ENCODE measurements at regions not wholly inside any gene's neighbourhood (a gene's known extent, or its start where the extent isn't known, plus 50 kb on each side); places are given as distances from the start of the nearest gene placed in this dataset.

GRCh38 chrX:96006281-96006680, 678.4 kb upstream of the DIAPH2 start (continued):
- TF ChIP-seq E2F2 (CRISPR knock-in tag; IDR thresholded peaks at IDR 0.05; ENCODE audit: borderline replicate concordance): no peak
- no peak for TF ChIP-seq CBX5 (CRISPR knock-in tag; IDR thresholded peaks at IDR 0.05; ENCODE audit: borderline replicate concordance)
- TF ChIP-seq PBX3 (CRISPR knock-in tag; IDR thresholded peaks at IDR 0.05; ENCODE audit: borderline replicate concordance): no peak

- WGBS (ENCODE audit: low lambda C conversion rate): 0% methylated on average over 1 of the region's 2 CpGs
- in situ Hi-C loops (cut with HindIII; ENCODE audit: extremely low pct_ligation_motif_present, low pct_unique_long_range_greater_than_20kb): no loop called here
- no peak for FAIRE-seq
- H3K36me3 ChIP-seq (replicated peaks in 1 of 2; ENCODE audit: control insufficient read depth in 1 of 2, insufficient read depth in 2 of 2, low read length in 2 of 2): no peaks in the 10 kb centered on the region
- intact Hi-C loops (cut with micrococcal nuclease; ENCODE audit: unreplicated experiment): no loop called here
- no peak overlapping the region for H3K27ac ChIP-seq (ENCODE audit: extremely low read length, insufficient read depth, low read length)
- no peaks in the 10 kb centered on the region for H3K79me2 ChIP-seq (ENCODE audit: insufficient read depth, low read length)
- TF ChIP-seq ZNF552 (CRISPR knock-in tag; IDR thresholded peaks at IDR 0.05; ENCODE audit: borderline replicate concordance) (no peak), MEF2D (CRISPR knock-in tag; IDR thresholded peaks at IDR 0.05) (no peak), NFKB2 (CRISPR knock-in tag; IDR thresholded peaks at IDR 0.05; ENCODE audit: borderline replicate concordance) (no peak), TBL1XR1 (IDR thresholded peaks at IDR 0.05; ENCODE audit: borderline replicate concordance, low read length, partially characterized antibody) (no peak), PLRG1 (conservative IDR thresholded peaks at IDR 0.05) (no peak), ZNF792 (CRISPR knock-in tag; IDR thresholded peaks at IDR 0.05) (no peak), GRHL1 (CRISPR knock-in tag; conservative IDR thresholded peaks at IDR 0.05) (no peak), JDP2 (CRISPR knock-in tag; IDR thresholded peaks at IDR 0.05; ENCODE audit: borderline replicate concordance) (no peak), MYNN (CRISPR knock-in tag; IDR thresholded peaks at IDR 0.05; ENCODE audit: low read depth) (no peak)
- no peaks in the 10 kb centered on the region for H3K27me3 ChIP-seq (ENCODE audit: control insufficient read depth in 1 of 2, insufficient read depth in 2 of 2, low read length in 2 of 2)
- no peaks in the 10 kb centered on the region for H3K9me3 ChIP-seq (ENCODE audit: low read length)
- ChIA-PET CTCF (ENCODE audit: low intra/inter-chr PET ratio, low total read pairs) (no interaction called here), POLR2A (no interaction called here)
- no peaks in the 10 kb centered on the region for H4K20me1 ChIP-seq (ENCODE audit: insufficient read depth, low read length)
- H3K4me2 ChIP-seq (ENCODE audit: low read depth, low read length): no peak overlapping the region
- no TSS peak for BruUV-seq (replicated peaks)
- no peak for DNase-seq (ENCODE audit: low spot score)
- no peak for ATAC-seq
- H2AFZ ChIP-seq (ENCODE audit: low read length): no peak overlapping the region
- H3K4me3 ChIP-seq (replicated peaks in 1 of 3; ENCODE audit: insufficient read depth in 1 of 3, low read depth in 2 of 3, low read length in 3 of 3): no peak overlapping the region
- H3K4me1 ChIP-seq (ENCODE audit: insufficient read depth, low read length): no peaks in the 10 kb centered on the region
- no peak overlapping the region for H3K9ac ChIP-seq (ENCODE audit: insufficient read depth, low read depth, low read length)
Observed at GRCh38 chrX:96027407-96027806, 657.2 kb upstream of the DIAPH2 start.

All from HepG2 (cell line).